Peyer's patch (tissue), 4 donors: ENCODE measurements at regions not wholly inside any gene's neighbourhood (a gene's known extent, or its start where the extent isn't known, plus 50 kb on each side); places are given as distances from the start of the nearest gene placed in this dataset.

ENCODE experiments used
- POLR2A ChIP-seq, 2 donors: fragments of 450-650 bp; IDR thresholded peaks; one replicate each; pipeline ENCODE4 v1.5.1; 2017; ENCODE audit warnings: antibody characterized with exemption in 2 of 2, mild to moderate bottlenecking in 2 of 2, moderate library complexity in 2 of 2
- TF ChIP-seq, protein P1 (sequence below), 6 experiments: fragments of 450-650 bp in 4 of 6; fragments of 200-600 bp in 2 of 6; sonication (generic) in 1 of 6; IDR thresholded peaks; one replicate each; pipeline ENCODE4 v1.5.1; 2017 to 2019; ENCODE audit warnings: antibody characterized with exemption in 6 of 6, mild to moderate bottlenecking in 3 of 6, moderate library complexity in 1 of 6

DNA sequence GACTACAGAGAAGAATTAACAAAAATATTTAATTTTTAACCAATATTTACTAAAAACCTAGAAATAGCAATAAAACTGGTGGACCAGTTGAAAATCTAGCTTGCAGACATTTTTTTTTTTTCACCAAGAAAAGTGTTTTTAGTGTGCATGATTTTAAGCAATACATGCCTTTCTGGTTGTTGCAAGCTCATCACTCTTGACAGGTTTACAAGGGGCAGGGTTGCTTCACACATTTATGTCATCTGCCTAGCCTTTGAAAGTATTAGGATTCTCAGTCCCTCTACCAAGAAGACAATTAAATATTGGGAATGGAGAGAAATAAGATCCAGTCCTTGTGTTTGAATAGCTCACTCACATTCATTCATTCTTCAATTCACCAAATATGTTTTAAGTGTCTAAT lies 53.8 kb upstream of the LYPLAL1 start:
- TF ChIP-seq, protein P1, sequence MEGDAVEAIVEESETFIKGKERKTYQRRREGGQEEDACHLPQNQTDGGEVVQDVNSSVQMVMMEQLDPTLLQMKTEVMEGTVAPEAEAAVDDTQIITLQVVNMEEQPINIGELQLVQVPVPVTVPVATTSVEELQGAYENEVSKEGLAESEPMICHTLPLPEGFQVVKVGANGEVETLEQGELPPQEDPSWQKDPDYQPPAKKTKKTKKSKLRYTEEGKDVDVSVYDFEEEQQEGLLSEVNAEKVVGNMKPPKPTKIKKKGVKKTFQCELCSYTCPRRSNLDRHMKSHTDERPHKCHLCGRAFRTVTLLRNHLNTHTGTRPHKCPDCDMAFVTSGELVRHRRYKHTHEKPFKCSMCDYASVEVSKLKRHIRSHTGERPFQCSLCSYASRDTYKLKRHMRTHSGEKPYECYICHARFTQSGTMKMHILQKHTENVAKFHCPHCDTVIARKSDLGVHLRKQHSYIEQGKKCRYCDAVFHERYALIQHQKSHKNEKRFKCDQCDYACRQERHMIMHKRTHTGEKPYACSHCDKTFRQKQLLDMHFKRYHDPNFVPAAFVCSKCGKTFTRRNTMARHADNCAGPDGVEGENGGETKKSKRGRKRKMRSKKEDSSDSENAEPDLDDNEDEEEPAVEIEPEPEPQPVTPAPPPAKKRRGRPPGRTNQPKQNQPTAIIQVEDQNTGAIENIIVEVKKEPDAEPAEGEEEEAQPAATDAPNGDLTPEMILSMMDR (IDR thresholded peaks at IDR 0.05): no peak
- no peak for TF ChIP-seq POLR2A (IDR thresholded peaks at IDR 0.05)
